Erythroblast (primary cell): ENCODE measurements at regions not wholly inside any gene's neighbourhood (a gene's known extent, or its start where the extent isn't known, plus 50 kb on each side); places are given as distances from the start of the nearest gene placed in this dataset.

Experiments
- DNase-seq, 2 experiments: peaks; one replicate each; lab custom pipeline; 2025; lab: John Stamatoyannopoulos, UW
- GATA1 ChIP-seq: IDR thresholded peaks from 2 replicates; pipeline ENCODE4 v1.6.1; 2011; ENCODE audit warnings: low read depth, mild to moderate bottlenecking, control low read depth, low read length, moderate library complexity
- POLR2A ChIP-seq: IDR thresholded peaks from 2 replicates; pipeline ENCODE4 v1.6.1; 2011; ENCODE audit warnings: mild to moderate bottlenecking, low read length

GRCh38 chr3:168989396-168989795 lies 674.1 kb downstream of the MECOM start:
- no peak for TF ChIP-seq POLR2A
- no peak for TF ChIP-seq GATA1
- no peak for DNase-seq

- TF ChIP-seq POLR2A (no peak), GATA1 (no peak)
- DNase-seq = no peak
Measured at GRCh38 chr3:168988853-168989252, 674.7 kb downstream of the MECOM start.

- no peak for DNase-seq
- TF ChIP-seq GATA1 = no peak
- TF ChIP-seq POLR2A = no peak
Measured at GRCh38 chr3:168984872-168985271, 678.6 kb downstream of the MECOM start.

- DNase-seq = no peak
- no peak for TF ChIP-seq GATA1
- no peak for TF ChIP-seq POLR2A
Measured at GRCh38 chr3:168983046-168983445, 680.5 kb downstream of the MECOM start.

GRCh38 chr3:168981396-168981795 lies 682.1 kb downstream of the MECOM start:
- no peak for DNase-seq

GRCh38 chr3:168977716-168978374 lies 685.7 kb downstream of the MECOM start:
- no peak for DNase-seq
- no peak for TF ChIP-seq GATA1
- no peak for TF ChIP-seq POLR2A

More at GRCh38 chr3:168981396-168981795, 682.1 kb downstream of the MECOM start:
- no peak for TF ChIP-seq POLR2A
- TF ChIP-seq GATA1 = no peak

- DNase-seq = no peak
- TF ChIP-seq GATA1 (no peak), POLR2A (no peak)
Measured at GRCh38 chr3:168976969-168977368, 686.5 kb downstream of the MECOM start.

- DNase-seq = no peak
- TF ChIP-seq GATA1 = no peak
- no peak for TF ChIP-seq POLR2A
Measured at GRCh38 chr3:168975576-168975975, 687.9 kb downstream of the MECOM start.

- DNase-seq = no peak
- TF ChIP-seq POLR2A = no peak
- TF ChIP-seq GATA1 = no peak
Measured at GRCh38 chr3:168974617-168975403, 688.7 kb downstream of the MECOM start.

GRCh38 chr3:168973897-168974296 lies 689.6 kb downstream of the MECOM start:
- TF ChIP-seq POLR2A = no peak
- no peak for DNase-seq

GRCh38 chr3:168973206-168973605 lies 690.3 kb downstream of the MECOM start:
- no peak for TF ChIP-seq GATA1
- no peak for TF ChIP-seq POLR2A

GRCh38 chr3:168968609-168969008 lies 694.9 kb downstream of the MECOM start:
- peak in 1 of 2 experiments; percentile 5 for DNase-seq
- no peak for TF ChIP-seq POLR2A
- no peak for TF ChIP-seq GATA1

More at GRCh38 chr3:168973206-168973605, 690.3 kb downstream of the MECOM start:
- DNase-seq = no peak

GRCh38 chr3:168964736-168965135 lies 698.8 kb downstream of the MECOM start:
- DNase-seq = no peak
- TF ChIP-seq POLR2A = no peak
- TF ChIP-seq GATA1 = no peak

- no peak for DNase-seq
- no peak for TF ChIP-seq POLR2A
- TF ChIP-seq GATA1 = no peak
Measured at GRCh38 chr3:168961271-168961670, 702.2 kb downstream of the MECOM start.
